ENCODE measurements at regions not wholly inside any gene's neighbourhood (a gene's known extent, or its start where the extent isn't known, plus 50 kb on each side); places are given as distances from the start of the nearest gene placed in this dataset.
A peak's percentile ranks its signal among the peaks of the same experiment; 100 is the strongest.
"Not testable (repeated sequence)": the region's sequence is repeated elsewhere in the genome, so short reads cannot be mapped to it uniquely, and the experiment has no call there.

DNA sequence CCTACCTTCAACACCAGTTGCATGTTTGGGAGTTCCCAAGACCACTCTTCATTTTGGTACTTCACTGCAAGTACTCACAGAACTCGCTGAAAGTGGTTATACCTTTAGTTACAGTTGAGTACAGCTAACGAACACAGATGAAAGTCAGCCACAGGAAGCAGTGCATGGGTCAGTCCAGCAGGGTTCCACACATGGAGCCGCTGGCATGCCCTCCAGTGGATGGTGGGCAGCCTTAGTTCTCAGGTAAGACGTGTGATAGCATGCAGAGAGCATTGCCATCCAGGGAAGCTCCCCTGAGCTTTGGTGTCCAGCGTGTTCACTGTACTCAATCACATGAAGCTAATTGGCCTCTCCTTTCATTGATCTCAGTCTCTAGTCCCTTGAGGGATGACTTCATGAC is 815.3 kb downstream of the RNF144A start:
- no peak for DNase-seq

DNA sequence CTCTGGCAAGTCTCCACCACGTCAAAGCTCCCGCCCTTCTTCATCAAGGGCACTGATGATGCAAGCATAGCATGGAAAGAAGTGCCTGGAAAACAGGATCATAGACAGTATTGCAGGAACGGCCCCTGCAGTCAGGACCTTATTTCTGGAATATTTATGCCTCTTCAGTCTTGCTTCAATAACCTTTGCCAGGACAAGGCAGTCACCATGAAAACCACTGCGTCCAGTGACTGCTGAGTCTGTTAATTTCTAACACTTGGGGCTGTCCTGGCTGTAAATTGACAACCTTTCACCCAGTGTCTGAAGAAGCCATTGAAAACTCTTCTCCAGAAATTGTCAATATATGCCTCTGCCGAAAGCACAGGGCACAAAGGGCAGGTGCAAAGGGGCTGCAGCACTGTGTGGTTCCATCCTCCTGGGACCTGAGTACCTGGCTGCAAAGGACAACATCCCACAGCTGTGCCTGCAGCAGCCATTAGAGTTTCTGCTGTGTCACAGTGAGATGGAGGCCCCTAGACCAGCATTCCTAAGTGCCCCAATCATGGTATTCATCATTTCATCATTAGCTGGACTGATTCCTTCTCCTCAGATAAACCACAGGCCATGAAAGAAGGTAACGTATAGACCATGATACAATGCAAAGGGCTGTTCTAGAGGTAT is 819.6 kb downstream of the RNF144A start:
- peak; percentile 53 for DNase-seq

DNA sequence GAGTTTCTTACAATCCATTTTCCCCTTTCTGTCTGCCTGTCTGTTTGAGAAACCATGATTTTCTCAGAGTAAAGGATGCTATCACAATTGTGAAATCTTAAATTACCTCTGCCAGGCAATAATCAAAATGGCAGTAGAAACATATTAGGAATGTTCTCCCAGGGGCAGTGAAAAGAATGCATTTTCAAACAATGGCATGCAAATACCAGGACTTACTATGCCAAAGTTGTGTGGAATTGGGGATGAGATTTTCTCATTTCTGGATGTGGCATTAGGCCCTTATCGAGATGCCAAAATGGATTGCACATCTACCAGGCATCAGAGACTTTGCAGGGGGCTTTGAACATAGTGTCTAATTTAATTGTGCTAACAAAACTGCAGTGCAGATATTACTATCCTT is 821.4 kb downstream of the RNF144A start:
- DNase-seq: no peak

DNA sequence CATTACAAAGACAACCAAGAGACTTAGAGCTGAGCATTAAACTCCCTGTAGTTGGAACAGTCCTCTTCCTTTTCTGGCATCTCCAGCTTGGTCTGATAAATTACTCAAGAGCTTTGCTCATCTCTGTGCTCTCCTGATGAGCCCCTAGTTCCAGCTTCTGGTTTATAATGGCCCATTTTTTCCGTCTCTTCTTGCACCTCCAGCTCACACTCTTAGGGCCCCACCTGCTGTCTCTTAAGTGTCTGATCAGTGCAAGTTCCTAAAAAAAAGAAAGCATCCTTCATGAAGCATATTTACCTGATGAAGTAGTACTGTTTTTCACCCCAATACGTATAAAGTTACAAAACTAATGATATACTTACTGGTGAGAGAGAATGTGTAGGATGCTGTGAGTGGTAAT is 822.9 kb downstream of the RNF144A start:
- DNase-seq: no peak

DNA sequence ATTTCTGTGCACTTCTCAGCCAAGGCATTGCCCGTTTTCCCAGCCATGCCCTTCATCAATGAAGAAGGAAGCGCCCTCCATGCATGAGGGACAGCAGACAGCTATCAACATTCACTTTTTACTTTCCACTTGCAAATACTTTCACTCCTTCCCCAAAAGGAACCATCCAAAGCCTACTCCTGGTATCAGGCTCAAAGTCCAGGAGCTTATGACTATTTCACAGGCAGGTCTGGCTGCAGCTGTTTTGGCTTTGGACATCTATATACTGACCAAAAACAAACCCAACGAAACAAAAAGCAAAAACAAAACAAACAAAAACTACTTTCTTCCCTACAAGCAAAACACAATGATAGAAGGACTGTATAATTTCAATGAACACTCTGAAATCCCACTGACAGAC is 825.1 kb downstream of the RNF144A start:
- DNase-seq: no peak

DNA sequence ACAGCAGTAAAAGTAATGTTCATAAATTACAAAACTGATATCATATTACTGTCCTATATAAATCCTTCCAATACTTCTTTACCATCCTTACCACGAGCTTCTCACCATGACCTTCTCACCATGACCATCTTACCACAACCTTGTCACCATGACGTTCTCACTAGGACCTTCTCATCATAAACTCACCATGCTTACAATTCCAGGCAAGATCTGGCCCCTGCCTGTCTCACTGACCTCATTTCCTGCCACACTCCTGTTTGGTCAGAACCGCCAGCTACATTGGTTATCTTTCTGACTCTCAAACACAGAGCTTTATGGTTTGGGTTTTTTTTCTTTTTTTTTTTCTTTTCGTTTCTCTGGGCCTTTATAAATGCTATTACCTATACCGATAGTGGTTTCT is 827.6 kb downstream of the RNF144A start:
- DNase-seq: no peak

DNA sequence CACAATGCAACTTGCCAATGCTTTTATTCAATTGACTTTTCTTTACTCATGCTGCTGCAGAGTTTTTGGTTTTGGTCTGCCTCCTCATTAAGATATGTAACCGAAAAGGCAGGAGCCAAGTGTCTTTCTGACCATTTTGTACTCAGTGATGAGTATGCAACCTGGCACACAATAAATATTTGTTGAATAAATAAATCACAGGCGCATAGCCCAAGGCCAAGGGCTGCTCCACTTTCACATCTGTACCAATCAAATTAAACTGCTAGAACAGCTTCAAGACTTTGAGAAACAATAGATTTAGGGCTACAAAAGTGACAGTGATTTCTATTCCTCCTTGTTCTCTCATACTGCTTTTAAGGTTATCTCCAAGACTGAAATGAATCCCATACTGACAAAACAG is 828.2 kb downstream of the RNF144A start:
- no peak for DNase-seq

DNA sequence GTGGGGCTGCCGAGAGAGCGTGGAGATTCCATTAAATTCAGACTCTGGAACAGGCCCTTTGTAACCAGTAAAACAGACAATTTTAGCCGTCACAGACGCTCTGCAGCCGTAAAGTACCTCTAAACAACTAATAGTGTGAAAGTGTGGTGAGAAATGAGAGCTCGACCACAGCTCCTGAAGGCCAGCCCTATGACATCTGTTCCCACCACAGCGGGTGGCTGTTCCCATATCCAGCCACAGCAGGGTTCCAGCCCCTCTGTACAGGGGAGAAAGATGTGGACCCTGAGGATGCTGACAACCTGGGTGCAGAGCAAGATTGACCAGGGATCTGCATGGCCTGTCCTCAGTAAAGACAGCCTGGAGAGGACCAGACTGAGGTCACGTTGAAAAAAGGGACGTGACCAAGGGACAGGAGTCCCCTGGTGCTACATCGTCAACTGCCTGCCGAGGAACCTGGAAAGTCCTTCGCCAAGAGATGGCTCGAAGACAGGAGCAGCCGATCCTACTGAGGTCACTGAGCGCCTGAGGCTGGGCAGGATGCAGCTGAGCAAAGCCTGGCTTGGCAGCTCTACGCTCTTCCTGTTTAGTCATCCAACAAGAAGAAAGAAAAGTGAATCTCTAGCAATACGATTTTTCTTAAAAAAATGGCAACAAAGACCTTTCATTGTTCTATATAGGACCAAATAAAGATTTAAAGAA is 831.7 kb downstream of the RNF144A start:
- no peak for DNase-seq

DNA sequence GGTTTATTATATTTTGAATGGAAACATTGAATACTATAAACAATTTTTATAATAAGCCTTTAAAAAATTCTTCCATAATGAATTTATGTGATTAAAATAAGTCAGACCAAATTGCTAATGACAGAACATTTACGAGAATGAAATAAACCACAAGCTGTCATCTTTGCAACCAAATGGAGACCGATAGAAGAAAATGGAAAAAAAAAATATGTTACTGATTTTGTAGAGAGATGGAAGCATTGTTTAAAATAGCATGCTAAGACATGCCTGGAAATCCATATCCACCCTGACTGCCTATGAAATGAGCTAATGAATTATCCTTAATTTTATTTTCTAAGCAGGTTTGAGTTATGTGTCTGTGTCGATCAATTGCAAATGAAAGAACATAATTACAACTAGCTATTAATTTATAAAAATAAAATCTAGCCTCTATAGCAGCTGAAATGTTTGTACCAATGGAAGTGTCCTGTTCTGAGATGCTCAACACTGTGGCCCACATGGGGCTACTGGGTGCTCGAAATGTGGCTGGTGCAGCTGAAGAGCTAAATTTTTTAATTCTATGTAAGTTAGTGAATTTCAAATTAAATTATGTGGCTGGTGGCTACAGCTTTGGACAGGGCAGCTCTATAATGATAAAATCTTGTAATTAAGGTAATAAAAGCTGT is 832.8 kb downstream of the RNF144A start:
- DNase-seq: no peak

DNA sequence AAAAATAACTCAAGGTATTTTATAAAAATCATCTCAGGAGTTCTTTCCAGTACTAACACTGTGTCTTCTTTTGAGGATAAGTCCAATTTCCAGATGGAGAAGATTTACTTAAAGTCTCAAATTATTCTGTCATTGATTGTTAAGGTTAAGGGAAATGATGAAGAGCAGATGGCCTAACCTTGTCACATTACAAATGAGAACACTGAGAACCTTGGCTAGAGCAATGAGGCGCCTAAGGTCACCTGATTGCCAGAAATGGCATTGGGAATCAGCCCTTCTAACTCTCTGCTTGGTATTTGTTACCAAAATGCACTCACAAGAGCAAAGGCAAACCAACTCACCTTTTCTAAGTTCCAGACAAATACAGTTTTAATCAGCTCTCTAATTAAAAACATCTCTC is 835.1 kb downstream of the RNF144A start:
- no peak for DNase-seq

DNA sequence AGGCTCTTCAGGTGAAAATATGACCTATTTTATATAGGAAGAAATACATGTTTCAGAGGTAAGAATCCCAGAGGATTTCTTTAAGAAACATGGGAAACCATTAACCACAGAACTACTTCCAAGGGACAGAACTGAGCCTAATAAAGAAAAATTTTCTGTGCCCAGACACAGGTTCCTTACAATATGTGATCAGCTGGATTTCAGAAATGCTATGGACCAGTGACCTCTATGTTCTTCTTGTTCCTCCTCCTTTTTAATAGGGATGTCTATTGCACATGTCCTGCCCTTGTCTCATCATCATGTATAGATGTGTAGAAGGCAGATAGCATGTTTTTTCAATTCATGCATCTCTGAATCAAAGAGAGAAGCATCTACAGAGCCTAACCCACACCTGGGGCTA is 836.6 kb downstream of the RNF144A start:
- no peak for DNase-seq

DNA sequence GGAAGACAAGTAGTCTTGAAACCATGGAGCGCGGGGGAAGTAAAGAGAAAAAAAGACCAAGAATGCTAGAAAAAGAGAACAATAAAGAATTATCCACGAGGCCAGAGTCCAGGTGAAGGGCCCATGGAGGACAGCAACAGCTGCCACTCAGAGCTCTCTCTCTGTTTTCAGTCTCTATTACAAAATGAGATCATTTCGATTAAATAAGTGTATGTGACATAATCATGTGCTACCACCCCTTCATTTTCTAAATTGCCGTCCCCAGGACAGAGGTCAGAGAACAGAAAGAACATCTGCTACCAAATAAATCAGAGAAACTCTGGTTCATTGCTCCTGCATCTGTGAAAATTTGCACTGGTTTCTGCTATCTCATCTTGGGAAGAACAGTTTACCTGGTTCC is 838.7 kb downstream of the RNF144A start:
- DNase-seq: no peak

DNA sequence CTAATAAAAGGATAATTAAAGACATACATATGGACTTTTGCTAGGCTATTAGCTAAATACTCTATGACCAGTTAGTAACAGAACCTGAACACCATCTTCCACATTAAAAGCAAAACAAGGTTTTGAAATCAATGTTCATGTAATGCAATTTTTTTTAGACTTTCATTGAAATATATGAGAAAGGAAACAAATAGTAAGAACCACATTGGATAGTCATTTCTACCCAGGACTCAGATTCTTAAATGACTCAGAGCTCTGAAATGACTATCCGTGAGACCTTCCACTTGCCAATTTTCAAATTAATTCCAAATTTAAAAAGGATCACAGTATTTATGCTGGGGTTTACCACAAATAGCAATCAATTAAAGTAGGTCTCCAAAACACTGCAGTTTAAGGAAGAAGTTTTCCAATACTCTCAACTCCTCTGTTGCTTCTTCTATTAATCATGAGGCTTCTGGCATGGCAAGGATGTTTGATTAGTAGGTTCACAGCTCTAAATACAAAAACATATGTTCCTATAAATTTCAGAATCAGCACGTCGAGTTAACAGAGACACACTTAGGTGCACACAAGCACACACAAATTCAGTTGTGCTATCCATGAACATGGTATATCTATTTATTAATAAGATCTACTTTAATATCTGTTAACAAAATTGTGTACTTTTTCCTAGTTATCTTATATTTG is 841.0 kb downstream of the RNF144A start:
- DNase-seq: no peak

DNA sequence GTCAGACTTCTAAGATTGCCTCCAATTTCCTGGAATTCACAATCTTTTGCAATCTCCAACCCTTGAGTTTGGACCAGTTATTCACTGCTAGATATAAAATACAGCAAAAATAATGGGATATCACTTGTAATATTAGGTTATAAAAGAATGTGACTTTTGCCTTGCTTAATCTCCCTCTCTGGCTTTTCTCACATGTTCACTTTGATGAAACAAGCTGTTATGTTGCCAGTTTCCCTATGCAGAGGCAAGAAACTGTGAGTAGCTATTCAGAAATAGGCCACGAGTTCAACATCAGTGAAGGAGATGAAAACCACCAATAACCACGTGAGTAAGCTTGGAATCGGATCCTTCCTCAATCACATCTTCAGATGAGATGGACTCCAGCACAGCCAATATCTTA is 842.7 kb downstream of the RNF144A start:
- DNase-seq: no peak

DNA sequence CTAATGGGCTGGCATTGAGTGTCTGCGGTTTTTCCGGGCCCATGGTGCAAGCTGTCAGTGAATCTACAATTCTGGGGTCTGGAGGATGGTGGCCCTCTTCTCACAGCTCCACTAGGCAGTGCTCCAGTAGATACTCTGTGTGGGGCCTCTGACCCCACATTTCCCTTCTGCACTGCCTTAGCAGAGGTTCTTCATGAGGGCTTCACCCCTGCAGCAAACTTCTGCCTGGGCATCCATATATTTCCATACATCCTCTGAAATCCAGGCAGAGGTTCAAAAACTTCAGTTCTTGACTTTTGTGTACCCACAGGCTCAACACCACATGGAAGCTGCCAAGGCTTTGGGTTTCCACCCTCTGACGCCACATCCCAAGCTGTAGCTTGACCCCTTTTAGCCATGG is 846.2 kb downstream of the RNF144A start:
- not testable (repeated sequence) for DNase-seq

DNA sequence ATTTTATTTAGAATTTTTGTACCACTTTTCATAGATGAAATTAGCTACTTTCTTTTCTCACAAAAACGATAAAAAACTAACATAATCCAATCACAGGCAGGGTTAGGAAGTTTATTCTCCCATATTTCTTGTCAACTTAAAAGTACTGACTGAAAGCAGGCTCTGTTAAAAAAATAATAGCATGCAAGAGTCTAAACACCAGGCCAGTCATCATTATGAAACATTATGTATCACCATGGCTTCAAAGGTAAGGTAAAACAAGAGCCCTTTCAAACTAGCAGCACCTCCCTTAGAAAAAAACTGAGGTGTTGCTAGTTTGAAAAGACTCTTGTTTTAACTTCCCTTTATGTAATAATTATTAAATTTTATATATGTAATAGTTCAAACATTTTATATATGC is 848.0 kb downstream of the RNF144A start:
- no peak for DNase-seq

DNA sequence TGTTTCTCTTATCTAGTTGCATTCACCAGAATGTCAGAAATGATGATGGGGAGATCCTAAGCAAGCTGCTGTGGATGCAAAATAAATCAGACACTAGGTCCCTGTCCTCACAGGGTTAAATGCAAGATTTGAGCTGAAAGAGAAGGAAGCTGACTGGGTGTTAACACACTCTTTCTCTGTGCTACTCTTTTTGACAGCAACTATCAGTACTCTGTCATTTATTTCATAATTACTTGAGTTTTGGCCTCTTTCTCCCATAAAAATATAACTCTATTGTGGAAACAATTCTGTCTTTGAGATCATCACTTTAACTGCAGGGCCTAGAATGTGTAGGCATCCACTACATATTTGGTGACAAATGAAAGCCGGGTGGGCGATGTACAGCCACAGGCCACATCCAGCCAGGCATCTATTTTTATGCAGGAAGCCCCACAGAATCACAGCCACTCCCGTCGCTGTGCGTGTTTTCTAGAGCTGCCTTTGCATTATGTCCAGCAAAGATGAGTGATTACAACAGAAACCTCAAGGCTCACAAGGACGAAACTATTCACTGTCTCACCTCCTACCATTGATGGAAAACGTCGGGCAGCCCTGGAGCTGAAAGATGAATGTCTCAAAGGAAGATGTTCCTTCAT is 849.0 kb downstream of the RNF144A start:
- no peak for DNase-seq

DNA sequence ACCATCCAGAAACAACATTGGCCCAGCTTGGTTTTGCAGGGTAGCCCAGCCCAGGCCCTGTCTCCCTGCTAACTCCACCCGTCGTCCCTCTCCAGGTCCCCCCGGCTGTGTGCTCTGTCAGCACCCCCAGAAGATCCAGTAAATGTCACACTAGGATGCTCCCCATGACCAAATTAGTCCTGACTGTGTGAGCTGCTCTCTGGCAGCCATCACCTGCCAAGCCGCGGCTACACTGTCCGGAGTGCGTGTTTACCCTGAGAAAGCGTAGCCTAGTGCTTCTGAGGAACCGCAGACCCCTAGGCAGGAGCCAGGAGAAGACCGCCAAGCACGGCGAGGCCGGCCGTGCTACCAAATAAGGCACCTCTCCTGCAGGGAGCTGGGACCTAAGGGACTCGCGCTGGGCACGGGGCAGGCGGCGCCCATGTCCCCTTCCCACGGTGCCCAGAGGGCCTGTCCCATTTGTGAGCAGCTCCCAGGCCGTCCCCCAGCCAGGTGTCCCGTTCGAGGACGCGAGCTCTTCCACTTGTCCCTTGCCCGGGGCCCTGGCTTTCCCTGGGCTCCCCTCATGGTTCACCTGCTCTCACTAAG is 849.9 kb downstream of the RNF144A start:
- DNase-seq: no peak

DNA sequence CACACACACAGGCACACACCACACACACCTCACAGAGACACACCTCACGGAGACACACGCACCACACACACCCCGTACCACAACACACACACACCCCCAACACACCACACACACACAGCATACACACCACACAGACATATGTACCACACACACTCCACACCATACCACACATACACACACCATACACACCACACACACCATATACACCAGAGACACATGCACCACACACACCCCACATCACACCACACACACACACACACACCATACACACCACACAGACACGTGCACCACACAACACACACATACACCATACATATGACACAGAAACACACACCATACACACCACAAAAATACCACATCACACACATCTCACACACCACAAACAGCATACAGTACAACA is 850.7 kb downstream of the RNF144A start:
- no peak for DNase-seq

DNA sequence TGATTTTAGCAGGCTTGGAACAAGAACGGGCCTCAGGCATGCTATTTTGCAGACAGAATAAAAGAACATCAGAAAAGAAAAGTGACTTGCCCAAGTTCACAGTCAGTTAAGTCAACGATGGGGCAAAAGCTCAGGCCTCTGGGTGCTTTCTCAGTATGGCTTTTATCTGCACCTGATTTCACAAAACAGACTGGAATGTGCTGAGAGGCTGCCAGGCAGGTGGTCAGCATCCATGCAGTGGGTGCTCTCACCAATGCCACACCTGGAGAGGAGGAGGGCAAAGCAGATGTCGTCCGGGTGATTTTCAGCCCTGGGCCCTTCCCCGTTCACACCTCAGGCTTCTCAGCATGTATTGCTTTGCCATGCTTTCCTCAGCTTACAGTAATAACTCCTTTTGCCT is 854.6 kb downstream of the RNF144A start:
- DNase-seq: no peak

DNA sequence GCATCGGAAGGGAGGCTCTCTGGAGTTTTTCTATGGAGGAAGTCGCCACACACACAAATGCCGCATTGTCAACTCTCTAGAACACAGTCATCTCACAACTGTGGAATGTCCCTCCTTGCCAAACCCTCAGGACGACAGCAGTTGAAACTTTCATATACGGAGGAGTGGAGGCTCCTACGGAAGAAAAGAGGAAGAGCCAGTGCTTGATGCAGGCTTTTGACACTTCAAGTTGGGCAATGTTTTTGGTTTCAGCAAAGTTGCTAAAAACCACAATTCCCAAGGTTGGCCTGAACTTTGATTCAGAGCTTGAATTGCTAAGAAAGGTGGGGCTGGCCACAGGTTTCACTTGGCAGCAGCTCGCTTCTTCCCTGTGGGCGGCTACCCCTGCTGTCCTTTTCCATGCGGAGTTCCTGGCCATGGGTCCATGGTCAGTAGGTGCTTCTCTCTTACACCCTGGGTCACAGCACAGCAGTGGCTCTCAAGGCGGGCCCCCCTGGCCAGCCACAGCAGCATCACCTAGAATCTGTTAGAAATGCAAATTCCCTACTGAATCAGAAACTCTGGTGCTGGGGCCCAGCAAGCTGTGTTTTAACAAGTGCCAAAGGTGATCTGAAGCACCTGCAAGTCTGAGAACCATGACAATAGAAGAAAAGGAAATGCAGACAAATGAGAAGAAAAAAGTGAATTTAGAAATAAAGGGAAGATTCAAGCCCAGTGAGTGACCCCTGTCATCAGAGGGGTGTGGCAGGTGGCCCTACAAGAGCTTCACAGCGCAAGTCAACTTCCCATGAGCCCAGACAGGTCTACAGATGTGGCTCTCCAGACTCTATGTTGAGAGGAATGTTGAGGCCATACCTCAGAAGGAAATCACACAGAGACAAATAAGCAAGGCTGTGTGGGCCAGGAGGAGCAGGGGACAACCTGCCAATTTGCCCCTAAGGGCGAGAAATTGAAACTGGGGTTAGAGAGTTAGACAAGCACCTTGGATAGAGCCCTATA is 856.4 kb downstream of the RNF144A start:
- no peak for DNase-seq

DNA sequence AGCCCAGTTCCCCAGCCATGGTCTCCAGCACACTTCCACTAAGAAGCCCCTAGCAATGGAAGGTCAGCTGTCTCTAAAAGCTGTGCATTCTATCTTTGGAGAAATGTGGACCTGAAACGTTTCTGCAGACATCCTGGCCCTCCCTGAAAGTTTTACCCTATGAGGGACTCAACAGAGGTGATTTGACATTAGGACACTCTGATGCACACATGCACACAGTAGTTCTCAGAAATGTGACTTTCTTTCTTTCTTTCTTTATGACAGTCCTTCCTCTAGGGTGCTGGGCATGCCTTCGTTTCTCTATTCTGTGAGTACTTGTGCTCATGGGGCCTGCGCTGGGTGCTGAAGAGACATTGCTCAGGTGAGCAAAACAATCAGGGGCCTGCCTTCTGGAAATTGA is 857.3 kb downstream of the RNF144A start:
- no peak for DNase-seq

Data from DMS79 treated with DMSO at 0.1 percent for 48 hours (cell line).